Prostate gland (tissue), 2 donors: ENCODE measurements at regions not wholly inside any gene's neighbourhood (a gene's known extent, or its start where the extent isn't known, plus 50 kb on each side); places are given as distances from the start of the nearest gene placed in this dataset.

Experiments
- POLR2A ChIP-seq: fragments of 450-650 bp; IDR thresholded peaks from one replicate; pipeline ENCODE4 v1.6.1; 2016; ENCODE audit warnings: antibody characterized with exemption, mild to moderate bottlenecking
- POLR2AphosphoS5 ChIP-seq: sonication (generic); formaldehyde crosslinking; IDR thresholded peaks from one replicate; pipeline ENCODE4 v1.6.1; 2017; ENCODE audit warnings: antibody characterized with exemption
- TF ChIP-seq, protein P1 (sequence below), 4 experiments: fragments of 200-600 bp in 2 of 4; fragments of 450-650 bp in 2 of 4; sonication (generic) in 2 of 4; IDR thresholded peaks; 1 replicate in 3 of 4; 2 replicates in 1 of 4; pipeline ENCODE4 v1.5.1; 2016 to 2019; ENCODE audit warnings: antibody characterized with exemption in 4 of 4, mild to moderate bottlenecking in 2 of 4, moderate library complexity in 2 of 4

DNA sequence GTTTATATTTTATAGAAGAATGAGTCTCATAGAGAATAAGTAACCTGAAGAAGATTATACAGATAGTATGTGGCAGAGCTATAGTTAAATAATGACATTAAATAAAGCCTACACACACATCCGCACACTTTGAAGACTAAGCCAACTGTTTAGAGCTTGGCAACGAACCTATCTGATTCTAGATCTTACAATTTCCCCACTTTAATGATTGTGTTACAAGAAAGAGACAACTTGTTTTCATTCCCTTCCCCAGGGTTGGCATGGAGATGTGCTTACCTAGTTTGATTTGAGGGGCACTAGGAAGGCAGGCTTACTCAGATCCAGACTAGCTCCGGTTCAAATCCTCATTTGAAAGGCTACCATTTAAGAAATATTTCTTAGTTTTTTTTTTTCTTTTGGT, 61.9 kb upstream of the CBLB start:
- TF ChIP-seq, protein P1, sequence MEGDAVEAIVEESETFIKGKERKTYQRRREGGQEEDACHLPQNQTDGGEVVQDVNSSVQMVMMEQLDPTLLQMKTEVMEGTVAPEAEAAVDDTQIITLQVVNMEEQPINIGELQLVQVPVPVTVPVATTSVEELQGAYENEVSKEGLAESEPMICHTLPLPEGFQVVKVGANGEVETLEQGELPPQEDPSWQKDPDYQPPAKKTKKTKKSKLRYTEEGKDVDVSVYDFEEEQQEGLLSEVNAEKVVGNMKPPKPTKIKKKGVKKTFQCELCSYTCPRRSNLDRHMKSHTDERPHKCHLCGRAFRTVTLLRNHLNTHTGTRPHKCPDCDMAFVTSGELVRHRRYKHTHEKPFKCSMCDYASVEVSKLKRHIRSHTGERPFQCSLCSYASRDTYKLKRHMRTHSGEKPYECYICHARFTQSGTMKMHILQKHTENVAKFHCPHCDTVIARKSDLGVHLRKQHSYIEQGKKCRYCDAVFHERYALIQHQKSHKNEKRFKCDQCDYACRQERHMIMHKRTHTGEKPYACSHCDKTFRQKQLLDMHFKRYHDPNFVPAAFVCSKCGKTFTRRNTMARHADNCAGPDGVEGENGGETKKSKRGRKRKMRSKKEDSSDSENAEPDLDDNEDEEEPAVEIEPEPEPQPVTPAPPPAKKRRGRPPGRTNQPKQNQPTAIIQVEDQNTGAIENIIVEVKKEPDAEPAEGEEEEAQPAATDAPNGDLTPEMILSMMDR (IDR thresholded peaks at IDR 0.05): no peak
- TF ChIP-seq POLR2A (no peak), POLR2AphosphoS5 (no peak)
